NOMO-1 treated with dmso at 0.1 percent for 144 hours (cell line): ENCODE measurements at regions not wholly inside any gene's neighbourhood (a gene's known extent, or its start where the extent isn't known, plus 50 kb on each side); places are given as distances from the start of the nearest gene placed in this dataset.

Source experiments
- DNase-seq: peaks from one replicate; lab custom pipeline; 2025; ENCODE audit not compliant: unreplicated experiment; lab: John Stamatoyannopoulos, UW

- DNase-seq: no peak
Measured at GRCh38 chr6:22621701-22622100, 52.3 kb downstream of the HDGFL1 start.

- no peak for DNase-seq
Measured at GRCh38 chr6:22622351-22622750, 53.0 kb downstream of the HDGFL1 start.

- no peak for DNase-seq
Measured at GRCh38 chr6:22622813-22623212, 53.4 kb downstream of the HDGFL1 start.

GRCh38 chr6:22627644-22628043 is 58.3 kb downstream of the HDGFL1 start:
- DNase-seq: no peak

- DNase-seq: no peak
Measured at GRCh38 chr6:22631091-22631490, 61.7 kb downstream of the HDGFL1 start.

GRCh38 chr6:22632581-22633145 is 63.3 kb downstream of the HDGFL1 start:
- no peak for DNase-seq

- DNase-seq: no peak
Measured at GRCh38 chr6:22636452-22636851, 67.1 kb downstream of the HDGFL1 start.

GRCh38 chr6:22637782-22638181 is 68.4 kb downstream of the HDGFL1 start:
- DNase-seq: no peak

- no peak for DNase-seq
Measured at GRCh38 chr6:22638320-22638719, 69.0 kb downstream of the HDGFL1 start.

GRCh38 chr6:22642254-22642653 is 72.9 kb downstream of the HDGFL1 start:
- no peak for DNase-seq

- DNase-seq: no peak
Measured at GRCh38 chr6:22643780-22644179, 74.4 kb downstream of the HDGFL1 start.

GRCh38 chr6:22647719-22648118 is 78.4 kb downstream of the HDGFL1 start:
- DNase-seq: no peak

GRCh38 chr6:22651731-22652130 is 82.4 kb downstream of the HDGFL1 start:
- no peak for DNase-seq

GRCh38 chr6:22653980-22654610 is 84.7 kb downstream of the HDGFL1 start:
- DNase-seq: no peak

- no peak for DNase-seq
Measured at GRCh38 chr6:22656706-22657351, 87.5 kb downstream of the HDGFL1 start.

GRCh38 chr6:22657352-22657980 is 88.1 kb downstream of the HDGFL1 start:
- no peak for DNase-seq

- DNase-seq: no peak
Measured at GRCh38 chr6:22658183-22658582, 88.8 kb downstream of the HDGFL1 start.

GRCh38 chr6:22658934-22659333 is 89.6 kb downstream of the HDGFL1 start:
- no peak for DNase-seq

GRCh38 chr6:22664968-22665367 is 95.6 kb downstream of the HDGFL1 start:
- no peak for DNase-seq

- no peak for DNase-seq
Measured at GRCh38 chr6:22666021-22666420, 96.7 kb downstream of the HDGFL1 start.

- DNase-seq: no peak
Measured at GRCh38 chr6:22666586-22666985, 97.2 kb downstream of the HDGFL1 start.

- DNase-seq: no peak
Measured at GRCh38 chr6:22667855-22668254, 98.5 kb downstream of the HDGFL1 start.
